VCaP (cell line): ENCODE measurements at regions not wholly inside any gene's neighbourhood (a gene's known extent, or its start where the extent isn't known, plus 50 kb on each side); places are given as distances from the start of the nearest gene placed in this dataset.

Experiments
- H3K27ac ChIP-seq: fragments of 450-650 bp; 2 replicates; pipeline ENCODE4 v1.5.1; 2017
- CTCF ChIP-seq: fragments of 450-650 bp; conservative IDR thresholded peaks from 2 replicates; pipeline ENCODE4 v1.5.1; 2017; ENCODE audit warnings: mild to moderate bottlenecking, moderate library complexity

DNA sequence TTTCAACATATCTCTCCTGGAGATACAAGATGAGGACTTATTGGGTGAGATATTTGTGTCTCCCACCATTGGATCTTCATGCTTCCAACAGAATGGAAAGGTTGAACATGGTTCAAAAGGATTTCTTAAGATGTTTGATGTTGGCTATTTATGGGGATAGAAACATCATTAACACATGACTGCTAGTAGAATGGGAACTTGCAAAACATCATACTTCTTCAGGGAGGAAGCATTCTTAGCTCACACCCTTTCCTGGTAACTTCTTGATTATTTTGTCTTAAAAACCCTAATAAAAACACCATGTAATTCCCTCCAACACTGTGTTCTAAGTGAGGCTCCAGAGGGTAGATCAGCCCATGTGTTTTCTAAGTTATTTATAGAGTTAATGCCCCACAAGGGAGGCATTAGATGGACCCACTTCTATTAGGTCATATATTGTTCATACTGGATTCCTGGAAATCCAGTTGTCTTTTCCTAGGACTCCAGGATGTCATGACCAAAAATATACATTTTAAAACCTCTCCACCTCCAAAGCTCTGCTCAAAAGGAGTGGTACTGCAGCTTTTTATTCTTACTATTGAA lies 95.8 kb downstream of the FOXD1 start:
- no peak for TF ChIP-seq CTCF
- H3K27ac ChIP-seq = no peak overlapping the region

DNA sequence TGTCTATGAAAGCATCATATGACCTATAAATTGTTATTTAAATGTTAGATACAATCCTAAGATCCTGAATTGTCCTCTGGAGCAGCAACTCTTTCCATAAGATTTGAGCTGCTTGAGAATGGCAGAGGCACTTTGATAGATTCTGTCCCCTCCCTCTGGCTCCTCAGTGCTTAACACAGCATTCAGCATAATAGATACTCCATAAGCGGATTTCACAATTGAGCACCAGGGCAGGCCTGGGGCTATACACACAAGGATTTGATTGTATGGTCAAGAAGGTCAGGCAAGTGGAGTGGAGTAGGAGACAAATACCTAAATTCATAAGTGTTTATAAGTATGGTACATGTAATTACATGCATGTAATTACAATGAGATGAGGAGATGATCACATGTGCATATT lies 96.3 kb downstream of the FOXD1 start:
- no peak for TF ChIP-seq CTCF
- H3K27ac ChIP-seq = no peak overlapping the region

- no peak overlapping the region for H3K27ac ChIP-seq
- no peak for TF ChIP-seq CTCF
Observed at GRCh38 chr5:73351593-73351992, 97.0 kb downstream of the FOXD1 start.

DNA sequence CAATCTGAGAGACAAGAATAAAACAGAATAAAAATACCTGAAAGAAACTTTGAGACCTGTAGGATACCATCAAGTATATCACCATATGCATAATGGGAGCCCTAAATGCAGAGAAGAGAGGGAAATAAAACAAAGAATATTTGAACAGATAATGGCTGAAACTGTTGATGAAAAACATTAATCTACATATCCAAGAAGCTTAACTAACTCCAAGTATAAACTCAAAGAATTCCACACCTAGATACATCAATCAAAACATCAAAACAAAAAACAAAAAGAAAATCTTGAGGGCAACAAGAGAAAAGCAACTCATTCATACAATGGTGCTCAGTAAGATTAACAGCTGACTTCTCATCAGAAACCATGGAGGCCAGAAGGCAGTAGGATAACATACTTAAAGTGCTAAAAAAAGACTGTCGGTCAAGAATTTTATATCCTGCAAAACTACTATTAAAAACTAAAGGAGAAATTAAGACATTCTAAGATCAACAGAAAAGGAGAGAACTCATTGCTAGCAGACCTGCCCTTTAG lies 101.6 kb downstream of the FOXD1 start:
- H3K27ac ChIP-seq = no peak overlapping the region
- no peak for TF ChIP-seq CTCF

DNA sequence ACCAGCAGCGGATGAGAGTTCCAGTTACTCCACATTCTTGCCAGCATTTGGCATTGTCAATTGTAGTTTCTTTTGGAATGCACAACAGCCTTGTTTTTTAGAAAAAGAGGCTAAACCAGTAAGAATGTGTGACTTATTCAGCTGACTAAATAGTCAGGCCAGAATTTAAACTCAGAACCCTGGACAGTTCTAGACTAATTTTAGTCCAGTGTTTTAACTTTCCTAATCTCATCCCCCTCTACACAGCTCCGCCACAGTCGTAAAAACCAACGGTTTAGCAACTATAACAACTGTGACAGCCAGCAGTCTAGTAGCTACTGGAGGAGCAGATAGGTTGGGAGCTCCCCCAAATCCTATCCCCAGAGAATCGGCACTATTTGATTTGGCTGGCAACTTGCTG lies 103.7 kb downstream of the FOXD1 start:
- TF ChIP-seq CTCF = no peak
- H3K27ac ChIP-seq = no peak overlapping the region

DNA sequence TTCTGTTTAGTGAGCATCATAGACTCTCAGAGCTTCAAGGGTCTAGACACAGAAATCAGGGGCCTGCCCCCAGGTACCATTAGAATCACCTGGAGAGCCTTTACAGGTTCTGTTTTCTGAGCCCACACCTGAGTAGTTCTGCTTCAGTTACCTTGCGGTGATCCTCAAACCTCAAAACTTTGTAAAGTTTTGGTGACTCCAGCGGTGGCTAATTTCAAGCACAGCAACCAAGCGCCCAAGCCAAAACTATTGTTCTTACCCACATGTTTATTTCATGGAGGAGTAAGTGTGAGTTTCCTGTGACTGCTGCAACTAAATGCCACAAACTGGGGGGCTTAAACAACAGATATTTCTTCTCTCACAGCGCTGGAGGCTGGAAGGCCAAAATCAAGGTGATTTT lies 108.9 kb downstream of the FOXD1 start:
- no peak for TF ChIP-seq CTCF
- peak overlapping the region; percentile 95 for H3K27ac ChIP-seq

DNA sequence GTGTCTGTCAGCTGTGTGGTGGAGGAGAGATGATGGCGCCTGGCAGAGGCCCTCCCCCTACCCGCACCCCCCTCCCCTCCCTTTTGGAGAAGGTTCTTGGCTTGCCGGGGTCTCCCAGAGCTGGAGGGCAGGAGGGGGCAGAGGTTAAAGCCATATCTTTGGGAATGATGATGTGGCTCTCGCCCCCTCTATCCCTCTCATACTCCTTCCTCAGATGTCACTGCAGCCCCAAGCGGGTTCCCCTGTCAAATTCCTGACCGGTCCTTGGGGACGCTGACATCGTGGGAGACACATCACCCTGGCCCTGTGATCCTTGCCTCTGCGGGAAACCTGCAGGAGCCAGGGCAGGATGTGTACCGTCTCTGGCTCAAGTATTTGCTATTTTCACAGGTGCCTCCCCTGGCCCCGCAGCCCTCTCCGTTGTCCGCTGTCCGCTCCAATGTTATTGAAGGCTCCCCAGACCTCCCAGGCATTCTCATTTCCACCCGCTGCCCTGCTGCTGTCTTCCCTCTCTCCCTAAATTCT lies 109.5 kb downstream of the FOXD1 start:
- peak overlapping the region; percentile 95 for H3K27ac ChIP-seq
- no peak for TF ChIP-seq CTCF
